NCI-H82 treated with DMSO at 0.1 percent for 48 hours (cell line): ENCODE measurements at regions not wholly inside any gene's neighbourhood (a gene's known extent, or its start where the extent isn't known, plus 50 kb on each side); places are given as distances from the start of the nearest gene placed in this dataset.

Experiments used
- DNase-seq: peaks from one replicate; lab custom pipeline; 2025; ENCODE audit not compliant: unreplicated experiment; lab: John Stamatoyannopoulos, UW

- no peak for DNase-seq
Measured at GRCh38 chr2:128564131-128564530, 245.5 kb upstream of the HS6ST1 start.

GRCh38 chr2:128564551-128564950 is 245.9 kb upstream of the HS6ST1 start:
- no peak for DNase-seq

GRCh38 chr2:128565441-128565840 is 246.8 kb upstream of the HS6ST1 start:
- no peak for DNase-seq

GRCh38 chr2:128566671-128567070 is 248.0 kb upstream of the HS6ST1 start:
- no peak for DNase-seq

GRCh38 chr2:128568106-128568505 is 249.4 kb upstream of the HS6ST1 start:
- no peak for DNase-seq

- no peak for DNase-seq
Measured at GRCh38 chr2:128573116-128573515, 254.4 kb upstream of the HS6ST1 start.

GRCh38 chr2:128573531-128573930 is 254.9 kb upstream of the HS6ST1 start:
- DNase-seq, result no peak

- DNase-seq, result no peak
Measured at GRCh38 chr2:128577141-128577930, 258.7 kb upstream of the HS6ST1 start.

- DNase-seq, result no peak
Measured at GRCh38 chr2:128578406-128579390, 260.0 kb upstream of the HS6ST1 start.

- DNase-seq, result no peak
Measured at GRCh38 chr2:128579825-128580224, 261.2 kb upstream of the HS6ST1 start.

- DNase-seq, result no peak
Measured at GRCh38 chr2:128580988-128581848, 262.6 kb upstream of the HS6ST1 start.

GRCh38 chr2:128581849-128582244 is 263.2 kb upstream of the HS6ST1 start:
- DNase-seq, result no peak

GRCh38 chr2:128584296-128584890 is 265.7 kb upstream of the HS6ST1 start:
- no peak for DNase-seq

- no peak for DNase-seq
Measured at GRCh38 chr2:128585706-128586105, 267.0 kb upstream of the HS6ST1 start.

- DNase-seq, result no peak
Measured at GRCh38 chr2:128589681-128590080, 271.0 kb upstream of the HS6ST1 start.

GRCh38 chr2:128590309-128591021 is 271.8 kb upstream of the HS6ST1 start:
- DNase-seq, result no peak

- no peak for DNase-seq
Measured at GRCh38 chr2:128591022-128591860, 272.6 kb upstream of the HS6ST1 start.

- no peak for DNase-seq
Measured at GRCh38 chr2:128591861-128592822, 273.5 kb upstream of the HS6ST1 start.
